Glomerular endothelial cell (primary cell): ENCODE measurements at regions not wholly inside any gene's neighbourhood (a gene's known extent, or its start where the extent isn't known, plus 50 kb on each side); places are given as distances from the start of the nearest gene placed in this dataset.
"Not testable (repeated sequence)": the region's sequence is repeated elsewhere in the genome, so short reads cannot be mapped to it uniquely, and the experiment has no call there.

Experiments
- DNase-seq: peaks from one replicate; pipeline ENCODE4 v3.0.0-alpha.2; 2011; ENCODE audit warnings: low read depth, low spot score; ENCODE audit errors: extremely low read depth

GRCh38 chr14:53858345-53858684 is 98.3 kb downstream of the BMP4 start:
- no peak for DNase-seq

GRCh38 chr14:53857625-53858344 is 98.8 kb downstream of the BMP4 start:
- DNase-seq = no peak

- no peak for DNase-seq
Observed at GRCh38 chr14:53855574-53855973, 101.1 kb downstream of the BMP4 start.

- no peak for DNase-seq
Observed at GRCh38 chr14:53855127-53855526, 101.5 kb downstream of the BMP4 start.

- no peak for DNase-seq
Observed at GRCh38 chr14:53851394-53852090, 105.1 kb downstream of the BMP4 start.

- DNase-seq = no peak
Observed at GRCh38 chr14:53850714-53851296, 105.8 kb downstream of the BMP4 start.

GRCh38 chr14:53849549-53849948 is 107.1 kb downstream of the BMP4 start:
- DNase-seq = no peak

- no peak for DNase-seq
Observed at GRCh38 chr14:53848854-53849253, 107.8 kb downstream of the BMP4 start.

- no peak for DNase-seq
Observed at GRCh38 chr14:53847881-53848280, 108.7 kb downstream of the BMP4 start.

- DNase-seq = no peak
Observed at GRCh38 chr14:53847057-53847456, 109.6 kb downstream of the BMP4 start.

GRCh38 chr14:53845813-53846693 is 110.6 kb downstream of the BMP4 start:
- no peak for DNase-seq

GRCh38 chr14:53842938-53843337 is 113.7 kb downstream of the BMP4 start:
- peak; percentile 72 for DNase-seq

GRCh38 chr14:53841109-53842099 is 115.2 kb downstream of the BMP4 start:
- no peak for DNase-seq

- DNase-seq = peak; percentile 42
Observed at GRCh38 chr14:53840444-53840843, 116.2 kb downstream of the BMP4 start.

- no peak for DNase-seq
Observed at GRCh38 chr14:53838374-53838773, 118.3 kb downstream of the BMP4 start.

GRCh38 chr14:53837656-53838055 is 119.0 kb downstream of the BMP4 start:
- DNase-seq = not testable (repeated sequence)

GRCh38 chr14:53836551-53836950 is 120.1 kb downstream of the BMP4 start:
- no peak for DNase-seq

GRCh38 chr14:53828820-53829219 is 127.8 kb downstream of the BMP4 start:
- DNase-seq = no peak

GRCh38 chr14:53824061-53824460 is 132.6 kb downstream of the BMP4 start:
- DNase-seq = no peak

GRCh38 chr14:53814392-53814791 is 142.2 kb downstream of the BMP4 start:
- no peak for DNase-seq
